NCI-H2196 treated with DMSO at 0.1 percent for 48 hours (cell line): ENCODE measurements at regions not wholly inside any gene's neighbourhood (a gene's known extent, or its start where the extent isn't known, plus 50 kb on each side); places are given as distances from the start of the nearest gene placed in this dataset.

Source experiments
- DNase-seq: peaks from one replicate; lab custom pipeline; 2025; ENCODE audit not compliant: unreplicated experiment; lab: John Stamatoyannopoulos, UW

- no peak for DNase-seq
These were observed 316.0 kb downstream of the ENC1 start for GRCh38 chr5:74324556-74324955.

GRCh38 chr5:74322944-74323343, 317.6 kb downstream of the ENC1 start:
- DNase-seq: no peak

- DNase-seq: no peak
These were observed 318.3 kb downstream of the ENC1 start for GRCh38 chr5:74322191-74322590.

GRCh38 chr5:74321326-74321725, 319.2 kb downstream of the ENC1 start:
- no peak for DNase-seq

DNA sequence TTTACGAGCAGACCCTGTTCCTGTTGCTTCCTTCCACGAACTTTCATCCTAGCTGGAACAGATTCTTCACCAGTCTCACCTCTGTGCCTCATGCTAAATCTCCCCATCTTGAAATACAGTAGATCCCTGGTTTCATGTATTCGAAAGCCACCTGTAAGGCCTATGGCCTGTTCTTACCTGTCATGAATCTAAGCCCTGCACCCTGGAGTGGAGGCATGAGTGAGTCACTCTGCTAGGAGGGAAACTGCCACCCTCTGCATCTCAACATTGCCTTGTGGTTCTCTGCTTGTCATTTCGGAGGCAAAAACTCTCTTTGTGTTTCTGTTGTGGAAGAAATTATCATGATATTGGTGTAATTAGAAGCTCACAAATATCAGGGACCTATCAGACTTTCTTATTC, 320.0 kb downstream of the ENC1 start:
- no peak for DNase-seq

DNA sequence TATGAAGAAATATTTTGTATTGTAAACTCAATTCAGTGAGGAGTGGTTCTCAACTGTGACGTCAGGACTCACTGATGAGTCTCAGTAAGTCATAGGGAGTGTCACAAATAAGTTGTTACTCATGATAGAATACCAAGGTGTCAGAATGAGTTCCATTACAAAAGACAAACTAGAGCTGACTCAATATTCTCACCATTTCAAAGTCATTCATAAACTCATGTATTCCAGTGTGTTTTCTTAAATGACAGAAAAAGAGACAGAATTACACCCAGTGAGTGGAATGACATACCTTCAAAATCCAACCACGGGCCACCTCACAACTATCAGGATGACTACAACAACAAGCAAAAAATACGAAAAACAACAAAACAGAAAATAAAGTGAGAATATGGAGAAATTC, 321.5 kb downstream of the ENC1 start:
- DNase-seq: no peak

- peak; percentile 52 for DNase-seq
These were observed 324.4 kb downstream of the ENC1 start for GRCh38 chr5:74316064-74316603.

GRCh38 chr5:74314906-74315305, 325.6 kb downstream of the ENC1 start:
- no peak for DNase-seq

- no peak for DNase-seq
These were observed 326.6 kb downstream of the ENC1 start for GRCh38 chr5:74313896-74314295.

- no peak for DNase-seq
These were observed 327.8 kb downstream of the ENC1 start for GRCh38 chr5:74312746-74313145.

GRCh38 chr5:74311961-74312360, 328.6 kb downstream of the ENC1 start:
- no peak for DNase-seq

- no peak for DNase-seq
These were observed 329.3 kb downstream of the ENC1 start for GRCh38 chr5:74310997-74311930.

DNA sequence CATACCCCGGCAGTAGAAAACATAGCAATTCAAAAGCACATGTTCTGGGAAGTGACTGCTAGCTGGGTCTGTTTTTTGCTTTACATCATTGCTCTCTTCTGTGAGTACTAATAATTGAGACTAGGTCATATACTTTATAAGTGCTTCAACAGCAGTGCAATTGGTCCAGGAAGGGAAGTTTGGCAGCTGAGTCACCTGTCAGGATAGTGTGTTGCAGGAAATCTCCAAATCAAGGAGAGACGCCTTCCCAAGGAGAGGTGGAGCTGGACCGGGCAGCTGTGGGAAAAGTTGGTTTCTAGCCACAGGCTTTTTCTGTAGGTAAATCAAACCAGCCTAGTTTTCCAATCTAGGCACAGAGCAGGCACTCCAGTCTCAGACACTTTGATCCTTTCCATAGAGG, 330.1 kb downstream of the ENC1 start:
- DNase-seq: no peak

DNA sequence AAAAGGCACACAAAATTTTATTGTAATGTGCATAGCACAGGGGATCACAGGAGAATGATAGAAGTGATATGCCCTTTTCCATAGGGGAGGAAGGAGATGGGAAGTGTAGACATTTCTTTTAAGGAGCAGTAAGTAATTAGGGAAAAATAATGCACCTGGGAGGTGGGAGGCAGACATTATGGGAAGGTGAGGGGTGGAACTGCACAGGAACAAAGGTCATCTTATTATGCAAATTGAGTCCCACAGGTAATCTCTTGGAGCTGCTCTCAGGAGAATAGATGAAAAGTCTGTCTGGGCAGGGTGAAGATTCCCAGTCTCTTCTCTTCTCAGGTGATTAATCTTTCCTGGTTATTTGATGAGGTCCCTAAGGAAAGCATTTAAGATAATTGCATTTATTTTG, 331.5 kb downstream of the ENC1 start:
- no peak for DNase-seq

GRCh38 chr5:74306845-74307244, 333.7 kb downstream of the ENC1 start:
- no peak for DNase-seq

GRCh38 chr5:74304536-74304935, 336.0 kb downstream of the ENC1 start:
- DNase-seq: no peak

GRCh38 chr5:74303578-74303977, 336.9 kb downstream of the ENC1 start:
- DNase-seq: no peak

DNA sequence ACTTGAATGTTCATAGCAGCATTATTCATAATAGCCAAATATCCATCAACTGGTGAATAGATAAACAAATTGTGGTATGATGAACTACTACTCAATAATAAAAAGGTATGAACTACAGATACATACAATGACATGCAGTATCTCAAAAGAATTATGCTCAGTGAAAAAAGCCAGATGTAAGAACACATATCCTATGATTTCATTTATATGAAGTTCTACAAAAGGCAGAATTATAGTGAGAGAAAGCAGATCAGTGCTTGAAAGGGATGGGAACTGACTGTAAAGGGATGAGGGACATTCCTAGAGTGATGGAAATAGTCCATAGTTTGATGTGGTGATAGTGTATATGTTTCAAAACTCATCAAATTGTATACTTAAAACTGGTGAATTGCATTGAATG, 339.0 kb downstream of the ENC1 start:
- no peak for DNase-seq

DNA sequence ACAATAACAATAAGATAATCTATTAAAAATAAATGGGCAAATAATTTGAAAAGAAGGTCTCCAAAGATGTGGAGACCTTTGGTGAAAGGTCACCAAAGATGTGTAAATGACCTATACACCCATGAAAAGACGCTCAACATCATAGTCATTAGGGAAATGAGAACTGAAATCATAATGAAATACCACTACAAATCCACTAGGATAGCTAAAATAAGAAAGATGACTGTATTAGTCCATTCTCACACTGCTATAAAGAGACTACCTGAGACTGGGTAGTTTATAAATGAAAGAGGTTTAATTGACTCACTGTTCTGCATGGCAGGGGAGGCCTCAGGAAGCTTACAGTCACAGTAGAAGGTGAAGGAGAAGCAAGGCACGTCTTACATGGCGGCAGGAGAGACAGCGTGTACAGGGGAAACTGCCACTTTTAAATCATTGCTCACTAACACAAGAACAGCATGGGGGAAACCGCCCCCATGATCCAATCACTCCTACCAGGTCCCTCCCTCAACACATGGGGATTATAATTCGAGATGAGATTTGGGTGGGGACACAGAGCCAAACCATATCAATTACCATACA, 339.6 kb downstream of the ENC1 start:
- DNase-seq: no peak

GRCh38 chr5:74299833-74300232, 340.7 kb downstream of the ENC1 start:
- no peak for DNase-seq

DNA sequence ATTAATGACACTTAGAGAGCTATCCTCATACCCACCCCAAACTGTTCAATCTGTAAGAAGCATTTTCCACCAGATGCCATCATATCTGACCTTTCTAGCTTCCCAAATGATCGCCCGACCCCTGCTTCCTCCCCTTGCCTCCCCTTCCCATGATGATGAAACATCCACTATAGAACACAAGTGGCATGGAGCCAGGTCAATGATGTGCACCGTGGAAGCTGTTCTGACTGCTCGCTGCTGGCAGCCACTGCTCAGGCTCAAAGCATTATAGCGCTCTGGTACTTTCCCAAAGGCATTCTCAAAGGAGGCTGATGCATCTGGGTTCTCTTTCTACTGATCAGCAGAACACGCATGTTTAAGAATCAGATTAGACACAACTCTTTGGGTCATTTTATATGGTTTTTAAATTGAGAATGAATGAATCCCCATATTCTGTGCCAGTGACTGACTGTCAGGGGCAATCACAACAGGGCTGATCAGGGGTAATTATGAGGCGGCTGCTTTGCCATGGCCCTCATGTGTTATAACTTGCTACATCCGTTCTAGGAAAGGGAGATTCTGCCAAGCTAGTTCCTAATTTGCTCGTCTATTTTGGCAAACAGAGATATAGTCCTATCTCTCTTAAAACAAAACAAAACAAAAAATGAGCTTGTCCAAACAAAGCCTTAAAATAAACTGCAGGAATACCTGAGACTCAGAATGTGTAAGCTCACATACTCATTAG, 343.7 kb downstream of the ENC1 start:
- DNase-seq: no peak

- no peak for DNase-seq
These were observed 344.9 kb downstream of the ENC1 start for GRCh38 chr5:74295676-74296075.
